Lung (tissue), 11 donors: ENCODE measurements at regions not wholly inside any gene's neighbourhood (a gene's known extent, or its start where the extent isn't known, plus 50 kb on each side); places are given as distances from the start of the nearest gene placed in this dataset.

Source experiments
- ATAC-seq: fragments of 200-7000 bp; cut with Tn5 transposase; one replicate; pipeline ENCODE4 v1.9.1; 2020; ENCODE audit warnings: moderate number of reproducible peaks; ENCODE audit not compliant: insufficient read depth, low FRiP score
- DNase-seq, 3 donors: peaks; one replicate each; pipeline ENCODE4 v3.0.0-alpha.2; 2013 to 2017
- H3K27ac ChIP-seq, 2 donors: one replicate each; pipeline ENCODE4 v1.5.1; 2013; ENCODE audit warnings: mild to moderate bottlenecking in 2 of 2, moderate library complexity in 2 of 2, control low read depth in 1 of 2, inconsistent platforms in 1 of 2, low read depth in 1 of 2, low read length in 1 of 2
- H3K27me3 ChIP-seq, 3 donors: one replicate each; pipeline ENCODE4 v1.5.1; 2013; ENCODE audit warnings: low read length in 2 of 3; ENCODE audit not compliant: control insufficient read depth in 3 of 3, insufficient read depth in 3 of 3
- H3K36me3 ChIP-seq, 4 donors: one replicate each; pipeline ENCODE4 v1.5.1; 2013; ENCODE audit warnings: low read length in 4 of 4, mild to moderate bottlenecking in 1 of 4, moderate library complexity in 1 of 4; ENCODE audit not compliant: control insufficient read depth in 4 of 4, insufficient read depth in 4 of 4
- H3K4me1 ChIP-seq, 5 donors: one replicate each; pipeline ENCODE4 v1.5.1; 2013; ENCODE audit warnings: low read length in 5 of 5, mild to moderate bottlenecking in 2 of 5, moderate library complexity in 1 of 5; ENCODE audit not compliant: control insufficient read depth in 5 of 5, insufficient read depth in 5 of 5
- H3K4me3 ChIP-seq: one replicate; pipeline ENCODE4 v1.5.1; 2013; ENCODE audit warnings: mild to moderate bottlenecking, control low read depth, moderate library complexity
- H3K9ac ChIP-seq, 2 donors: one replicate each; pipeline ENCODE4 v1.5.1; 2013; ENCODE audit warnings: low read length in 2 of 2, control low read depth in 1 of 2; ENCODE audit not compliant: insufficient read depth in 1 of 2
- H3K9me3 ChIP-seq, 4 donors: one replicate each; pipeline ENCODE4 v1.5.1; 2013; ENCODE audit warnings: low read length in 3 of 4, mild to moderate bottlenecking in 1 of 4, moderate library complexity in 1 of 4; ENCODE audit not compliant: control insufficient read depth in 4 of 4, insufficient read depth in 3 of 4
- WGBS, 2 donors: extraction: QIAGEN DNeasy Blood & Tissue Kit; methylation state at CpG; one replicate each; pipeline ENCODE4 v1.1.7; 2013; 5-methylcytosine and 5-hydroxymethylcytosine counted together
- TF ChIP-seq, protein P1 (sequence below): IDR thresholded peaks from 2 replicates; pipeline ENCODE4 v1.5.1; 2012; ENCODE audit warnings: mild to moderate bottlenecking; ENCODE audit errors: control extremely low read depth, extremely low read depth
- donor health status: control.
- donor health status: control.
- donor health status: Bipolar disorder and iron deficiency.
- donor health status: healthy.
- donor health status: DM: yes; HTN: yes; CAD: no.

DNA sequence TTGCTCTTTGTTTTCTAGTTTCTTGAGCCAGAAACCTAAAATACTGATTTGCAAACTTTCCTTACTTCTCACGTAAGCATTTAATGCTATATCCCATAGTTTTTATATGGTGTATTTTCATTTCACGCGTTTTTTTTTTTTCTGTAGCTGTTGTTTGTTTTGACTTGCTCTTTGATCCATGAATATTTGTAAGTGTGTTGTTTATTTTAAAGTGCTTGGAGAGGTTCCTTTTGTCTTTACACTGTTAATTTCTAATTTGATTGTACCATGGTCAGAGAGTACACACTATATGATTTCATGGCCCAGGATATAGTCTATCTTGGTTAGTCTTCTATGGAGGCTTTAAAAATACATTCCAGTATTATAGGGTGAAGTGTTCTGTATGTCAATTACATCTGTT is 84.8 kb upstream of the RNF217 start:
- H3K27me3 ChIP-seq: no peaks in the 10 kb centered on the region
- H3K36me3 ChIP-seq: no peaks in the 10 kb centered on the region
- TF ChIP-seq, protein P1, sequence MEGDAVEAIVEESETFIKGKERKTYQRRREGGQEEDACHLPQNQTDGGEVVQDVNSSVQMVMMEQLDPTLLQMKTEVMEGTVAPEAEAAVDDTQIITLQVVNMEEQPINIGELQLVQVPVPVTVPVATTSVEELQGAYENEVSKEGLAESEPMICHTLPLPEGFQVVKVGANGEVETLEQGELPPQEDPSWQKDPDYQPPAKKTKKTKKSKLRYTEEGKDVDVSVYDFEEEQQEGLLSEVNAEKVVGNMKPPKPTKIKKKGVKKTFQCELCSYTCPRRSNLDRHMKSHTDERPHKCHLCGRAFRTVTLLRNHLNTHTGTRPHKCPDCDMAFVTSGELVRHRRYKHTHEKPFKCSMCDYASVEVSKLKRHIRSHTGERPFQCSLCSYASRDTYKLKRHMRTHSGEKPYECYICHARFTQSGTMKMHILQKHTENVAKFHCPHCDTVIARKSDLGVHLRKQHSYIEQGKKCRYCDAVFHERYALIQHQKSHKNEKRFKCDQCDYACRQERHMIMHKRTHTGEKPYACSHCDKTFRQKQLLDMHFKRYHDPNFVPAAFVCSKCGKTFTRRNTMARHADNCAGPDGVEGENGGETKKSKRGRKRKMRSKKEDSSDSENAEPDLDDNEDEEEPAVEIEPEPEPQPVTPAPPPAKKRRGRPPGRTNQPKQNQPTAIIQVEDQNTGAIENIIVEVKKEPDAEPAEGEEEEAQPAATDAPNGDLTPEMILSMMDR: no peak
- H3K4me1 ChIP-seq: peaks cover 0 to 9% (median 3%) of the 10 kb centered on the region in 5 donors
- H3K4me3 ChIP-seq: no peak overlapping the region
- no peak for DNase-seq
- WGBS, 2 donors: 63% methylated on average over 3 of the region's 3 CpGs
- ATAC-seq: no peak
- no peaks in the 10 kb centered on the region for H3K9me3 ChIP-seq
- H3K9ac ChIP-seq: no peak overlapping the region
- H3K27ac ChIP-seq: no peak overlapping the region

DNA sequence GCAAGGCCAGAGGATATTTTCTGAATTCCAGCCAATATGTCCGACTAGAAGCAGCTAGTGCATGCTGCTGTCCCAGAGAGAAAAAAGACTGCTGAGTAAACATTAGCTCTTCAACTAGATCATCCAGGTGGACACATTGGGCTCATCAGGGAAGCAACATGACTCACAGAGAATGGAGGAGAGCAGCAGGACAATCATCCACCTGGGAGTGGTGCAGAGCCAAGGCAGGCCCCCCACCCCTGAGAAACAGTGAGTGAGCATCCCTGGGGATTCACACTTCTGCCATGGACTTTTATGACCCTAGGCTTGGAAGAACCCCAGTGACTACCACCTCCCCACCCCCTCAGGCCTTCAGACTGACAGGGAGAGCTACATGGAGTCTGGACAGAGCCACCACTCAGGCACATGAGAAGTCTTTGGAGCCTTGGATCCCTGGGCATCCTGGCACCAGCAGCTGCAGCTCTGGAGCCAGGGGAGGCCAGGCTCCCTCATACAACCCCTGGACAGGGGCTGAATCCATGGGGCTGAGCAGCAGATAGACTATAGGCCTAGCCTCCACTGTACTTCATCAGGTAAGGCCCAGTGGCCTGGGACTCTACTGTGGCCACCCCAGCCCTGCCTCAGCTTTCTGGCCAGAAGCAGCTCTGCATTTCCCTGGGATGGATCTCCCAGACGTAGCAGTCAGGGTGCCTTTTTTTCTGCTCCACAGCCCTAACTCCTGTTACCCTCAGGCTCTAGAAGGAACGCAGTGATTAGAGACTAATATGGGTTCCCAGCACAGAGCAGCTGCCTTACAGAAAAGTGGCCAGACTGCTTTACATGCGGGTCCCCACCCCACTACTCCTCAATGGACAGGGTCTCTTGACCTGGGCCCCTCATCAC is 82.9 kb upstream of the RNF217 start:
- ATAC-seq (no peak), DNase-seq (no peak)
- Histone ChIP-seq H3K9me3 (no peaks in the 10 kb centered on the region), H3K27ac (no peak overlapping the region), H3K36me3 (no peaks in the 10 kb centered on the region), H3K4me1 (peaks cover 0 to 13% (median 3%) of the 10 kb centered on the region in 5 donors), H3K27me3 (no peaks in the 10 kb centered on the region), H3K9ac (no peak overlapping the region), H3K4me3 (no peak overlapping the region)
- WGBS, 2 donors: 83 to 96% methylated on average over 4 of the region's 4 CpGs
- TF ChIP-seq, protein P1: no peak

DNA sequence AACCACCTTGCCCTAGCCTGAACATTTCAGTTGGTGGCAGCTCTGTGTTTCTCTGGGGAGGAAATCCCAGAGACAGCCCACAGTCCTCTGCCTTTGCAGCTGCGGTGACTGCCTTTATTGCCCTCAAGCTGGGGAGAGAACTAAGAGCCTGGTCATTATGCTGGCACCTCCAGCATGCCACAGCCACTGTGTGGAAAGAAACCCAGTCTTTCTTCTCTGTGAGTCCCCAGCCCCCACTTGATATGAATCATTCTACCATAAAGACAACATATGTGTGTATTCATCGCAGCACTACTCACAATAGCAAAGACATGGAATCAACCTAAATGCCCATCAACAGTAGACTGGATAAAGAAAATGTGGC is 82.3 kb upstream of the RNF217 start:
- Histone ChIP-seq H3K9me3 (no peaks in the 10 kb centered on the region), H3K9ac (no peak overlapping the region), H3K36me3 (no peaks in the 10 kb centered on the region), H3K27ac (no peak overlapping the region), H3K4me1 (peaks cover 0 to 13% (median 3%) of the 10 kb centered on the region in 5 donors), H3K27me3 (no peaks in the 10 kb centered on the region), H3K4me3 (no peak overlapping the region)
- DNase-seq (no peak), ATAC-seq (no peak)
- TF ChIP-seq, protein P1: no peak
- 94 to 95% methylated on average over 2 of the region's 2 CpGs for WGBS, 2 donors
